Activated T-helper 1 cell treated with Interleukin-2 at 50 U/mL for 16 hours (primary cell): ENCODE measurements at regions not wholly inside any gene's neighbourhood (a gene's known extent, or its start where the extent isn't known, plus 50 kb on each side); places are given as distances from the start of the nearest gene placed in this dataset.

Experiments
- DNase-seq: peaks from one replicate; pipeline ENCODE4 v3.0.0-alpha.2; 2020; ENCODE audit warnings: low read depth

DNA sequence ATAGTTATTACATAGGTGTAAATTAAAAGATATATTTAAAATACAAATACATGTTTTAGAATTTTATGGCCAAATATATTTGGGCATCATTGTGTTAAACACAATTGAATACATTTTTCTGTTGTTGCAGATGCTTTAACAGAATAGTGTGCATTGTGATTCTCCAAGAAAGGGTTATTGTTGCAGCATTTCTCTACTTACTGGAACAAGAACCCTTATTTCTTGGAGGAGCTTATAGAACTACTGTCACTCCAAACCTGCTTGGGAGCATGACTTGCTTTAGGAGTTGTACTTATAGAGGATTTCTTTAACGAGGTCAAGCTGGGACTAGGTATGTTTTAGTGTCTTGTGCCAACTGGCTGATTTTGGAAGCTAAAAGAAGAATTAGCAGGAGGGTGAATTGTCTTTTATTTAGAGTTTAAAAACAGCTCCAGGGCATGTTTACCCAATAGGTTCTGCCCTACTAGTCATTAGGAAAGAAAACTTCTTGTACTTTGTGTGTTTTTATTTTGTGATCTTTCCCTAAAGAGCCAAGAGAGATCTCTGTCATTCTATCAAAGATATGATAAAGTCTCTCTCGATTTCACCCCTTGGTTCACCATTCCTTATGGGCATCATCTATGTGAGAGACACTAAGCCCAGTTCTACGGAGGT is 279.8 kb upstream of the SALL1 start:
- DNase-seq, result no peak

DNA sequence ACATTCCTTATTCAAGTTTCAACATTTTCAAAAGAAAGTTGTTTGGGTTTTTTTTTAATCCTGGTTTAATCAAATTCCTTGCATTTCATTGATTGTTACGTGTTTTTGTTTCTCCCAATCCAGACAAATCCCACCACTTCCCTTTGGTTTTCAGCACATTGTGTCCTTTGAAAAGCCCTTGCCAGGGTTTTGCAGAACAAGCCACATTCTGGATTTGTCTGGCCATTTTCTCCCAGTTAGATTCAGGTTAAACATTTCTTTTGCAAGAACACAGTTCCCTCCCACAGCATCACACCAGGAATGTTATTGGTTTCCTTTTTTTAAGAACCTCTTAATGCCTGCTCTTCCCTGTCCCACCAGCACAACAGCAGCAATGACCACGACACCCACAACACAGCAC is 278.0 kb upstream of the SALL1 start:
- no peak for DNase-seq

- no peak for DNase-seq
Measured at GRCh38 chr16:51427085-51427484, 276.0 kb upstream of the SALL1 start.

- no peak for DNase-seq
Measured at GRCh38 chr16:51426276-51426675, 275.2 kb upstream of the SALL1 start.

- no peak for DNase-seq
Measured at GRCh38 chr16:51420247-51420646, 269.2 kb upstream of the SALL1 start.

DNA sequence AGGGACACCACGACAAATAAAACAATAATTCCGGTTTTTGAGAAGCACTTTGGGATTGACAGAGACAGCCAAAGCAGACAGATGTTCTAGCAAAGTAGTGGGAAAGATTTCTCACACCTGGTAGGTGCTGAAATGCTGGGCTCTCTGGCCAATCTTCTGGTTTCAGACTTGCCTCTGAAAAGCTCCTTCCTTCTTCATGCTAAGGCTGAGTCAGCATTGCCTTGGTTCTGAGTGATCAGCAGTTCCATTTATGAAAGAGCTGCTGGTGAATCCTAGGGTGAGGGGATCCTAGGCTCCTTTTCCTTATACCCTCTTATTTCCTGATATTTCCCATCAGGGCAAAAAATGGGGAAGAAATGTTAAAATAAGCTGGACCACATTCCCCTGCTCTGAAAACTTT is 268.7 kb upstream of the SALL1 start:
- no peak for DNase-seq

DNA sequence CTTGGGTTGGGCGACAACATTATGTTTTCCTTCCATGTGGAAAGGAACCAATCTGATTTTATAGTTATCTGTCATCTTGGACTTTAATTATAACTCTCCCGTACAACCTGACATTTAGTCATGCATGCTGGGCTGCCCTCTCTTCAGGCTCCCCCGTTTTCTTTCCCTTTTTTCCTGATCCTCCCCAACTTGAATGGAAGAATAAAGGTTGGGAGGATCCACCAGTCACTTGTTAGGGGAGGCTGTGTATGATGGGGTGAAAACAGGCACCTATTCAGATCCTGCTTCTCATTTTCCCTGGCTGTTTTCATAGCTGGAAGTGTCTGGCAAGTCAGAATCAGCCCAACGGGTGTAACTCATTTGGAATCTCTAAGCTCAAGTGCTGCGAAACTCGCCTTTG is 267.2 kb upstream of the SALL1 start:
- DNase-seq, result no peak

GRCh38 chr16:51416926-51417325 is 265.9 kb upstream of the SALL1 start:
- DNase-seq, result no peak

DNA sequence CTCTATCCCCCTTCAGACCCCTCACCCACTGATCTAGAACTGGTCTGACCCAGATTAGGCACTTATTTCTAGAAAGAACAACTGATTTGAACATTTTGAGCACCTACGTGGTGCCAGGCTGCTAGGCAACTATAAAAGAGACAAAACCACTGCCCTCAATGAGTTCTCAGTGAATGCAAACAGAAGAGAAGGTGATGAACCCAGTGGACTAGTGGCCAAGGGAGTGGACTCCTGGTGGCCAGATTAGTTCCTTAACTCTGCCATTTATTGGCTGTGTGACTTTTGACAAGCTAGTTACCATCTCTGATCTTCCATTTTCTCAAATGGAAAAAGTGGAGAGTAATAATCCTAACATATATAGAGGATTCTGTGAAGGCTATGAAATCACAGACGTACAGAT is 259.1 kb upstream of the SALL1 start:
- no peak for DNase-seq

DNA sequence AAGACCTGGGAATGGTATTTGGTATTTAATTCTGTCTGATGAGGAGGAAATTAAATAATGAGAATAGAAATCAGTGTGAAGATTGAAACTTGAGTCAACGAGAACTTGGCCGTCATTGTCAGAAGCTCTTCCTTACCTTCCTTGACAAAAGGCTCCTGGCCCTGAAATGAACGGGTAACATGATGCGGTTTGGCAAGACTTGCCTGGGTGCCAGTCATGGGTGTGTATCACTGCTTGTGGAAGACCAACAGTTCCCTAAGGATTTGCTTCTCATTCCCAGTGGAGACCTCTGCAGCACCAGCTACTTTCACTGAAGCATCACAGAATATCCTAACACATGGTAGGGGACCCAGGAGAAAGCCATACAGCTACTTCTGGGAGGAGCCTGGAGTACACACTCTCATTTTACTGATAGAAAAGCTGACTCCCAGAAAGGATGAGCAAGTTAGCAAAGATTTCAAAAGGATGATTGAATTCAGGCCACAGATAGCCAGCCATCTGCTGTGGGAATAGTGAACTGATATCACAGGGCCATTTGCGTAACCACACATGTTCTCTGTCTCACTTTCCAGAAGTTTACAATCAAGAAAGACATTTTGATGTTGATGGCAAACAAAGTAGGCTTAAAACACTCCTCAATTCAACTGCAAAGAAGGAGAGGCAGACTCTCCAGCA is 258.1 kb upstream of the SALL1 start:
- no peak for DNase-seq

GRCh38 chr16:51408357-51408756 is 257.3 kb upstream of the SALL1 start:
- DNase-seq, result no peak

GRCh38 chr16:51407921-51408320 is 256.9 kb upstream of the SALL1 start:
- DNase-seq, result no peak

DNA sequence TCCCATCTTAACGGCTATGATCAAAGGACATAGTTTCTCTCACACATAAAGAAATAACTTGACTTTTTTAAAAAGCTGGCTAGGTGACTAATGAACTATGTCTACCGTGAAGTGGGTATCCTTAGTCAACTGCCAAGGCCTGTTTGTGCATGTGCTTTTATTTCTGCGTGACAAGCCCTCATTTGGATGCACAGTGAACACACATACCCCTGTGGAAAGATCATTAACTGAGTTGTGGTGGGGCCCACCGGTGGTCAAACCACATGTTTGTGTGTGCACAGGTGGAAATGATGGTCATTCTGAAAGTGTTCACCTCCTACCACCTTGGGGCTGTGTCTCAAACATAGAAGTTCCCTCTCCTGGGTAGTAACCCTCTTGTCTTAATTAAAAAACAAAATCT is 256.1 kb upstream of the SALL1 start:
- DNase-seq, result no peak

GRCh38 chr16:51405361-51405760 is 254.3 kb upstream of the SALL1 start:
- DNase-seq, result no peak

DNA sequence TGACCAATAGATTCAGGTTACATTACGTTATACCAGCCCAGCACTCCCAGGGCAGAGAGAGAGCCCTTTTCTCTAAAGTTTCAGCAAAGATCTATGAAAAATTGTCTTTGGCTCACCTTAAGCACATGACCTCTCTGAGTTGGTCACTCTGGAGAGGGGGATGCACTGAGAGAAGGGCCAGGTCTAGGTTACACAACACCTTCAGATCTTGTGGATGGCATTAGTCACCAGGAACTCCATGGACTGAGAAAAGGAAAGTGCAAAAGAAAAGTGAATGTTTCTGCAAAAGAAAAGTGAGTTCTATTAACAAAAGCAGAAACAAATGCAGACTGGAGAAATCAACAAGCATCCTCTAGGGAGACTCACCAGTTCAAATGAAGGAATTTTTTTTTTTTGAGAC is 253.3 kb upstream of the SALL1 start:
- DNase-seq, result no peak

- DNase-seq, result no peak
Measured at GRCh38 chr16:51402785-51403184, 251.7 kb upstream of the SALL1 start.

- DNase-seq, result no peak
Measured at GRCh38 chr16:51402298-51402697, 251.2 kb upstream of the SALL1 start.

DNA sequence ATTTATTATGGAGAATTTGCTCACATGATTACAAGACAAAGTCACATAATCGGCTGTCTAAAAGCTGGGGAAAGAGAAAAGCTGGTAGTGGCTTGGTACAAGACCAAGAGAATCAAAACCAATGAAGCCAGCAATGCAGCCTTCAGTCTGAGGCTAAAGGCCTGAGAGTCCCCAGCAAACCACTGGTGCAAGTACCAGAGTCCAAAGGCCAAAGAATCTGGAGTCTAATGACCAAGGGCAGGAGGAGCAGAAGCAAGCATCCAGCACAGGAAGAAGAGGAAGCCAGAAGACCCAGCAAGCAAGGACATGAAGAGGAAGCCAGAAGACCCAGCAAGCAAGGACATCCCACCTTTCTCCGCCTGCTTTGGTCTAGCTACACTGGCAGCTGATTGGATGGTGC is 250.6 kb upstream of the SALL1 start:
- DNase-seq, result no peak

- no peak for DNase-seq
Measured at GRCh38 chr16:51399908-51400670, 249.0 kb upstream of the SALL1 start.

DNA sequence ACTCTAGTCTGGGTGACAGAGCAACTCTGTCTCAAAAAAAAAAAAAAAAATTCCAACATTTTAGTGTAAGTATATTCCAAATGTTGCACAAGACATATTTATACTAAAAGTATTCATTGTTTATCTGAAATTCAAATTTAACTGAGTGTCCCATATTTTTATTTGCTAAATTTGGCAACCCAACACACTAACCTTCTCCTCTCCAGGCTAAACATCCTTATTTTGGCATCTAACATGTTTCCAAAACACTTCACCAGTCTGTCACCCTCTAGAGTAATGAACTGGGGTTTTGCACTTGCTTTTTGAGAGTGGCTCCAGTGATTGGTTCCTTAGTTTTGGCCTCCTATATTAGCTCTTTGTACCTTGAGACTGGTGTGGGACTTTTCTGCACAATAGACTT is 243.4 kb upstream of the SALL1 start:
- no peak for DNase-seq

- DNase-seq, result no peak
Measured at GRCh38 chr16:51393381-51394005, 242.4 kb upstream of the SALL1 start.

GRCh38 chr16:51392521-51393187 is 241.6 kb upstream of the SALL1 start:
- DNase-seq, result no peak
